ENCODE measurements at regions not wholly inside any gene's neighbourhood (a gene's known extent, or its start where the extent isn't known, plus 50 kb on each side); places are given as distances from the start of the nearest gene placed in this dataset.

DNA sequence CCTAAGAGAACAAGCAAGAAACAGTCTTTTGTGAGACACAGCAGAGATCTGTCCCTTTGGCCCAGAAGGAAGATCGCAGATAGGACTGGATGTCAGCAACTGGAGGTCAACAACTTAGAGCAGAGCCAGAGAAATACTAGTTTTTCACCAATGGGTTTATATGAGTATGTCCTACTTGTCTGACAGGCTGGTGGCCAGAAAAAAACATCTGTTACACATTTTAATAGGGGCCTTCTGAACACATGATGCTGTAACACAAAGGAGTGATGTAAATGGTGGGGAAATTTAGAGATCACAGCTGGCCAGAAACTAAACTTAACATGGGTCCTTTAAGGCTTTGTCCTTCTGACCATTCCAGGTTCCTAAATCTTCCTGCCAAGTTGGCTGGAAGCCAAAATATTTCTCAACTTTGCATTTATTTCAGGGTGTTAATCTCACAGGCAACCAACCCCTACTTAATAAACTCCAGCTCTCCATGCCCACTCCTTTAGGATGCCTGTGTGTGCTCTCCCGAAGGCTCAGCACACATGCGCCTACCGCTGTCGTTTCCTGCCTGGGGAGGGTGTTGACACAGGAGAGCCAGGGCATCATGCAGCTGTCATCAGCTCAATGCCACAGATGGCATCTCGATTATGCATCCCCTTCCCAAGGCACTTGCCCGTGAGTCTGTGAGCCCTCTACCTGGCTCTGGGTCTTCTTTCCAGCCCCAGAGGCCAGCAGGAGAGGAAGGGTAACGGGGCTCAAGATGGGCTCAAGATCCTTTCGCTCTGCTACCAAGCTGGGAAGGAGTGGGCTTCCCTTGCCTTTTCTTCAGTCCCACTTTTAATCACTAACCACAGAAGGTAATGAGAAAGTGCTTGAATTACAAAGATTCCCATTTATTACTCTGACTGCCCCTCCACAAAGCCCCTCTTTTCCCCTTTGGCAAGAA is 252.5 kb downstream of the ETAA1 start:
- no peak for DNase-seq (ENCODE audit: low read depth, low spot score)
- H2AFZ ChIP-seq (ENCODE audit: low read depth, low read length, poor library complexity, severe bottlenecking), result no peak overlapping the region
- no TSS peak for BruUV-seq (replicated peaks)
- H3K4me2 ChIP-seq (ENCODE audit: low read length), result no peak overlapping the region
- POLR2A ChIA-PET, result no interaction called here
- CTCF ChIA-PET, result no interaction called here
- no peak overlapping the region for H3K27ac ChIP-seq (ENCODE audit: low read depth, low read length)
- no peaks in the 10 kb centered on the region for H3K9me2 ChIP-seq (ENCODE audit: insufficient read depth)
- no peak for ATAC-seq
- peaks cover 12% of the 10 kb centered on the region; the same call in 1 of the 2 replicates for H3K27me3 ChIP-seq (ENCODE audit: insufficient read depth, low read length)
- H3K79me2 ChIP-seq (ENCODE audit: insufficient read depth, low read length), result no peaks in the 10 kb centered on the region
- no peaks in the 10 kb centered on the region for H3K4me1 ChIP-seq (ENCODE audit: control insufficient read depth in 1 of 2, insufficient read depth in 2 of 2, low read length in 2 of 2)
- no peak overlapping the region for H3K9ac ChIP-seq (ENCODE audit: low read length)
- H4K20me1 ChIP-seq (ENCODE audit: insufficient read depth), result no peaks in the 10 kb centered on the region
- intact Hi-C loops (cut with micrococcal nuclease), result loop anchor here (2.0 kb wide), 1 partner anchor 1221 kb away; no protein-coding TSS in a partner anchor
- H3K4me3 ChIP-seq (replicated peaks in 1 of 2; ENCODE audit: low read depth in 1 of 2, low read length in 2 of 2), result no peak overlapping the region
- TF ChIP-seq, protein P1, sequence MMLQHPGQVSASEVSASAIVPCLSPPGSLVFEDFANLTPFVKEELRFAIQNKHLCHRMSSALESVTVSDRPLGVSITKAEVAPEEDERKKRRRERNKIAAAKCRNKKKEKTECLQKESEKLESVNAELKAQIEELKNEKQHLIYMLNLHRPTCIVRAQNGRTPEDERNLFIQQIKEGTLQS (IDR thresholded peaks at IDR 0.05), result no peak
- TF ChIP-seq RAD21 (IDR thresholded peaks at IDR 0.05; ENCODE audit: low read depth) (no peak), EZH2 (IDR thresholded peaks at IDR 0.05) (no peak), EZH2phosphoT487 (IDR thresholded peaks at IDR 0.05; ENCODE audit: borderline replicate concordance) (no peak), CBX3 (IDR thresholded peaks at IDR 0.05; ENCODE audit: low read depth) (no peak), JUND (IDR thresholded peaks at IDR 0.05) (no peak), EGR1 (IDR thresholded peaks at IDR 0.05; ENCODE audit: low read depth) (no peak), YY1 (IDR thresholded peaks at IDR 0.05; ENCODE audit: extremely low read depth, insufficient replicate concordance, low read depth, low read length) (no peak), POLR2AphosphoS5 (IDR thresholded peaks at IDR 0.05; ENCODE audit: low read depth, low read length) (no peak)
- TF ChIP-seq, protein P2, sequence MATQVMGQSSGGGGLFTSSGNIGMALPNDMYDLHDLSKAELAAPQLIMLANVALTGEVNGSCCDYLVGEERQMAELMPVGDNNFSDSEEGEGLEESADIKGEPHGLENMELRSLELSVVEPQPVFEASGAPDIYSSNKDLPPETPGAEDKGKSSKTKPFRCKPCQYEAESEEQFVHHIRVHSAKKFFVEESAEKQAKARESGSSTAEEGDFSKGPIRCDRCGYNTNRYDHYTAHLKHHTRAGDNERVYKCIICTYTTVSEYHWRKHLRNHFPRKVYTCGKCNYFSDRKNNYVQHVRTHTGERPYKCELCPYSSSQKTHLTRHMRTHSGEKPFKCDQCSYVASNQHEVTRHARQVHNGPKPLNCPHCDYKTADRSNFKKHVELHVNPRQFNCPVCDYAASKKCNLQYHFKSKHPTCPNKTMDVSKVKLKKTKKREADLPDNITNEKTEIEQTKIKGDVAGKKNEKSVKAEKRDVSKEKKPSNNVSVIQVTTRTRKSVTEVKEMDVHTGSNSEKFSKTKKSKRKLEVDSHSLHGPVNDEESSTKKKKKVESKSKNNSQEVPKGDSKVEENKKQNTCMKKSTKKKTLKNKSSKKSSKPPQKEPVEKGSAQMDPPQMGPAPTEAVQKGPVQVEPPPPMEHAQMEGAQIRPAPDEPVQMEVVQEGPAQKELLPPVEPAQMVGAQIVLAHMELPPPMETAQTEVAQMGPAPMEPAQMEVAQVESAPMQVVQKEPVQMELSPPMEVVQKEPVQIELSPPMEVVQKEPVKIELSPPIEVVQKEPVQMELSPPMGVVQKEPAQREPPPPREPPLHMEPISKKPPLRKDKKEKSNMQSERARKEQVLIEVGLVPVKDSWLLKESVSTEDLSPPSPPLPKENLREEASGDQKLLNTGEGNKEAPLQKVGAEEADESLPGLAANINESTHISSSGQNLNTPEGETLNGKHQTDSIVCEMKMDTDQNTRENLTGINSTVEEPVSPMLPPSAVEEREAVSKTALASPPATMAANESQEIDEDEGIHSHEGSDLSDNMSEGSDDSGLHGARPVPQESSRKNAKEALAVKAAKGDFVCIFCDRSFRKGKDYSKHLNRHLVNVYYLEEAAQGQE (IDR thresholded peaks at IDR 0.05; ENCODE audit: low read depth), result no peak
- TF ChIP-seq, protein P3, sequence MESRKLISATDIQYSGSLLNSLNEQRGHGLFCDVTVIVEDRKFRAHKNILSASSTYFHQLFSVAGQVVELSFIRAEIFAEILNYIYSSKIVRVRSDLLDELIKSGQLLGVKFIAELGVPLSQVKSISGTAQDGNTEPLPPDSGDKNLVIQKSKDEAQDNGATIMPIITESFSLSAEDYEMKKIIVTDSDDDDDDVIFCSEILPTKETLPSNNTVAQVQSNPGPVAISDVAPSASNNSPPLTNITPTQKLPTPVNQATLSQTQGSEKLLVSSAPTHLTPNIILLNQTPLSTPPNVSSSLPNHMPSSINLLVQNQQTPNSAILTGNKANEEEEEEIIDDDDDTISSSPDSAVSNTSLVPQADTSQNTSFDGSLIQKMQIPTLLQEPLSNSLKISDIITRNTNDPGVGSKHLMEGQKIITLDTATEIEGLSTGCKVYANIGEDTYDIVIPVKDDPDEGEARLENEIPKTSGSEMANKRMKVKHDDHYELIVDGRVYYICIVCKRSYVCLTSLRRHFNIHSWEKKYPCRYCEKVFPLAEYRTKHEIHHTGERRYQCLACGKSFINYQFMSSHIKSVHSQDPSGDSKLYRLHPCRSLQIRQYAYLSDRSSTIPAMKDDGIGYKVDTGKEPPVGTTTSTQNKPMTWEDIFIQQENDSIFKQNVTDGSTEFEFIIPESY (IDR thresholded peaks at IDR 0.05; ENCODE audit: extremely low read depth, insufficient replicate concordance, low read length), result no peak
- RAD21 ChIA-PET (ENCODE audit: low non-redundant PET in 1 of 2, low total read pairs in 2 of 2, uncharacterized antibody in 2 of 2, unreplicated experiment in 2 of 2), result no interaction called here
- H3K36me3 ChIP-seq (ENCODE audit: control insufficient read depth in 1 of 2, insufficient read depth in 2 of 2, low read length in 2 of 2), result no peaks in the 10 kb centered on the region
- no peaks in the 10 kb centered on the region for H3K9me3 ChIP-seq (ENCODE audit: control insufficient read depth in 1 of 2, insufficient read depth in 1 of 2, low read depth in 1 of 2, low read length in 2 of 2)

Data from HCT116 (cell line).